ENCODE measurements at regions not wholly inside any gene's neighbourhood (a gene's known extent, or its start where the extent isn't known, plus 50 kb on each side); places are given as distances from the start of the nearest gene placed in this dataset.

DNA sequence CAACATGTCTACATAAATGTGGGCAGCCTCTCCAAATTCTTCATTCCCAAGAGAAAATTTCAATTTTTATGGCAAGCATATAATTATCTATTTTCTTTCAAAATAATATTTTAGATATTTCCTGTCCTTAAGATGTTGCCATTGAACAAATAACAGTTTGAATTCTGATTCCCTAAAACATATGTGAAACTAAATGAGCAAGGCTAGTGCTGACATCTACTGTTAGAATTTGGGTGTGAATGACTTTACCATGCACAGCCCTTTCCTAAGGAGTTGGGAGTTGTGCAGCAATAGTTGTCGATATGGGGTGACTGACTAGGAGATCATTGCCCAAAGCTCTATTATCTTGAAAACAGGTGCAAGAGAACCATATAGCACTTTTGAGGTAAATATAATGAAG, 108.2 kb upstream of the SLC38A4 start:
- H3K27ac ChIP-seq (ENCODE audit: extremely low read length, insufficient read depth, low read length): no peak overlapping the region
- no peaks in the 10 kb centered on the region for H3K79me2 ChIP-seq (ENCODE audit: insufficient read depth, low read length)
- no peak overlapping the region for H2AFZ ChIP-seq (ENCODE audit: low read length)
- H4K20me1 ChIP-seq (ENCODE audit: insufficient read depth, low read length): no peaks in the 10 kb centered on the region
- DNase-seq (ENCODE audit: low spot score) (peak; percentile 49), ATAC-seq (peak; percentile 87), FAIRE-seq (peak; percentile 37)
- H3K36me3 ChIP-seq (replicated peaks in 1 of 2; ENCODE audit: control insufficient read depth in 1 of 2, insufficient read depth in 2 of 2, low read length in 2 of 2): no peaks in the 10 kb centered on the region
- in situ Hi-C loops (cut with HindIII; ENCODE audit: extremely low pct_ligation_motif_present, low pct_unique_long_range_greater_than_20kb) (loop anchor here (5.0 to 10.0 kb wide), 3 partner anchors 159 to 589 kb away; no protein-coding TSS in a partner anchor), intact Hi-C loops (cut with micrococcal nuclease; ENCODE audit: unreplicated experiment) (loop anchor here (1.0 to 10.0 kb wide), 3 partner anchors 257 to 591 kb away; no protein-coding TSS in a partner anchor)
- TF ChIP-seq, protein P1, sequence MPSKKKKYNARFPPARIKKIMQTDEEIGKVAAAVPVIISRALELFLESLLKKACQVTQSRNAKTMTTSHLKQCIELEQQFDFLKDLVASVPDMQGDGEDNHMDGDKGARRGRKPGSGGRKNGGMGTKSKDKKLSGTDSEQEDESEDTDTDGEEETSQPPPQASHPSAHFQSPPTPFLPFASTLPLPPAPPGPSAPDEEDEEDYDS (CRISPR knock-in tag; IDR thresholded peaks at IDR 0.05): 0 out of 2 replicates have a peak, but pooled peaks have one; percentile 24
- peak; percentile 24; the same call in 1 of the 2 replicates for TF ChIP-seq CEBPG (CRISPR knock-in tag; IDR thresholded peaks at IDR 0.05)
- TF ChIP-seq ZNF207 (IDR thresholded peaks at IDR 0.05; ENCODE audit: borderline replicate concordance): no peak
- TF ChIP-seq, protein P2, sequence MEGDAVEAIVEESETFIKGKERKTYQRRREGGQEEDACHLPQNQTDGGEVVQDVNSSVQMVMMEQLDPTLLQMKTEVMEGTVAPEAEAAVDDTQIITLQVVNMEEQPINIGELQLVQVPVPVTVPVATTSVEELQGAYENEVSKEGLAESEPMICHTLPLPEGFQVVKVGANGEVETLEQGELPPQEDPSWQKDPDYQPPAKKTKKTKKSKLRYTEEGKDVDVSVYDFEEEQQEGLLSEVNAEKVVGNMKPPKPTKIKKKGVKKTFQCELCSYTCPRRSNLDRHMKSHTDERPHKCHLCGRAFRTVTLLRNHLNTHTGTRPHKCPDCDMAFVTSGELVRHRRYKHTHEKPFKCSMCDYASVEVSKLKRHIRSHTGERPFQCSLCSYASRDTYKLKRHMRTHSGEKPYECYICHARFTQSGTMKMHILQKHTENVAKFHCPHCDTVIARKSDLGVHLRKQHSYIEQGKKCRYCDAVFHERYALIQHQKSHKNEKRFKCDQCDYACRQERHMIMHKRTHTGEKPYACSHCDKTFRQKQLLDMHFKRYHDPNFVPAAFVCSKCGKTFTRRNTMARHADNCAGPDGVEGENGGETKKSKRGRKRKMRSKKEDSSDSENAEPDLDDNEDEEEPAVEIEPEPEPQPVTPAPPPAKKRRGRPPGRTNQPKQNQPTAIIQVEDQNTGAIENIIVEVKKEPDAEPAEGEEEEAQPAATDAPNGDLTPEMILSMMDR (CRISPR knock-in tag; IDR thresholded peaks at IDR 0.05): peak; percentile 83
- TF ChIP-seq MIXL1 (CRISPR knock-in tag; IDR thresholded peaks at IDR 0.05): 0 out of 2 replicates have a peak, but pooled peaks have one; percentile 43
- peak; percentile 89 for TF ChIP-seq STAG1 (CRISPR knock-in tag; IDR thresholded peaks at IDR 0.05)
- TF ChIP-seq KLF6 (CRISPR knock-in tag; IDR thresholded peaks at IDR 0.05): no peak
- peak; percentile 29; the same call in 1 of the 2 replicates for TF ChIP-seq SAP130 (CRISPR knock-in tag; IDR thresholded peaks at IDR 0.05; ENCODE audit: low read depth)
- TF ChIP-seq SMC3 (IDR thresholded peaks at IDR 0.05; ENCODE audit: low read length): peak; percentile 58
- TF ChIP-seq ZNF34 (CRISPR knock-in tag; IDR thresholded peaks at IDR 0.05; ENCODE audit: borderline replicate concordance): no peak
- TF ChIP-seq GATAD2A (CRISPR knock-in tag; IDR thresholded peaks at IDR 0.05): 0 out of 2 replicates have a peak, but pooled peaks have one; percentile 31
- TF ChIP-seq, protein P3, sequence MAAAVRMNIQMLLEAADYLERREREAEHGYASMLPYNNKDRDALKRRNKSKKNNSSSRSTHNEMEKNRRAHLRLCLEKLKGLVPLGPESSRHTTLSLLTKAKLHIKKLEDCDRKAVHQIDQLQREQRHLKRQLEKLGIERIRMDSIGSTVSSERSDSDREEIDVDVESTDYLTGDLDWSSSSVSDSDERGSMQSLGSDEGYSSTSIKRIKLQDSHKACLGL (CRISPR knock-in tag; IDR thresholded peaks at IDR 0.05): no peak
- peak; percentile 37 for TF ChIP-seq TEAD3 (CRISPR knock-in tag; optimal IDR thresholded peaks at IDR 0.05; ENCODE audit: borderline replicate concordance)
- TF ChIP-seq ZNF891 (CRISPR knock-in tag; IDR thresholded peaks at IDR 0.05): no peak
- 0 out of 2 replicates have a peak, but pooled peaks have one; percentile 7 for TF ChIP-seq GATAD1 (CRISPR knock-in tag; IDR thresholded peaks at IDR 0.05)
- TF ChIP-seq SMAD3 (CRISPR knock-in tag; IDR thresholded peaks at IDR 0.05): no peak
- TF ChIP-seq ERF (CRISPR knock-in tag; IDR thresholded peaks at IDR 0.05): no peak
- no peak for TF ChIP-seq SRSF9 (IDR thresholded peaks at IDR 0.05; ENCODE audit: borderline replicate concordance, insufficient read depth, low read depth, low read length, poor library complexity, severe bottlenecking)
- TF ChIP-seq RAD21 (CRISPR knock-in tag; IDR thresholded peaks at IDR 0.05): peak; percentile 33; the same call in 1 of the 2 replicates
- TF ChIP-seq, protein P4, sequence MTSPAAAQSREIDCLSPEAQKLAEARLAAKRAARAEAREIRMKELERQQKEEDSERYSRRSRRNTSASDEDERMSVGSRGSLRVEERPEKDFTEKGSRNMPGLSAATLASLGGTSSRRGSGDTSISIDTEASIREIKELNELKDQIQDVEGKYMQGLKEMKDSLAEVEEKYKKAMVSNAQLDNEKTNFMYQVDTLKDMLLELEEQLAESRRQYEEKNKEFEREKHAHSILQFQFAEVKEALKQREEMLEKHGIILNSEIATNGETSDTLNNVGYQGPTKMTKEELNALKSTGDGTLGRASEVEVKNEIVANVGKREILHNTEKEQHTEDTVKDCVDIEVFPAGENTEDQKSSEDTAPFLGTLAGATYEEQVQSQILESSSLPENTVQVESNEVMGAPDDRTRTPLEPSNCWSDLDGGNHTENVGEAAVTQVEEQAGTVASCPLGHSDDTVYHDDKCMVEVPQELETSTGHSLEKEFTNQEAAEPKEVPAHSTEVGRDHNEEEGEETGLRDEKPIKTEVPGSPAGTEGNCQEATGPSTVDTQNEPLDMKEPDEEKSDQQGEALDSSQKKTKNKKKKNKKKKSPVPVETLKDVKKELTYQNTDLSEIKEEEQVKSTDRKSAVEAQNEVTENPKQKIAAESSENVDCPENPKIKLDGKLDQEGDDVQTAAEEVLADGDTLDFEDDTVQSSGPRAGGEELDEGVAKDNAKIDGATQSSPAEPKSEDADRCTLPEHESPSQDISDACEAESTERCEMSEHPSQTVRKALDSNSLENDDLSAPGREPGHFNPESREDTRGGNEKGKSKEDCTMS (CRISPR knock-in tag; conservative IDR thresholded peaks at IDR 0.05): no peak
- no TSS peak for BruUV-seq (replicated peaks)
- ChIA-PET POLR2A (no interaction called here), CTCF (ENCODE audit: low intra/inter-chr PET ratio, low total read pairs) (interaction anchor here (1.4 kb wide), 1 partner anchor 592 kb away, joined by 5 read pairs; no protein-coding TSS in a partner anchor)
- H3K9me3 ChIP-seq (ENCODE audit: low read length): no peaks in the 10 kb centered on the region
- 0% methylated on average over 1 of the region's 1 CpG for WGBS (ENCODE audit: low lambda C conversion rate)
- H3K27me3 ChIP-seq (ENCODE audit: control insufficient read depth in 1 of 2, insufficient read depth in 2 of 2, low read length in 2 of 2): no peaks in the 10 kb centered on the region
- peak overlapping the region; percentile 59 for H3K4me2 ChIP-seq (ENCODE audit: low read depth, low read length)
- peak overlapping the region in 2 of 3 experiments; percentile 14 to 31; a peak in 4 of 6 replicates for H3K4me3 ChIP-seq (replicated peaks in 1 of 3; ENCODE audit: insufficient read depth in 1 of 3, low read depth in 2 of 3, low read length in 3 of 3)
- H3K9ac ChIP-seq (ENCODE audit: insufficient read depth, low read depth, low read length): peak overlapping the region; percentile 23; the same call in 1 of the 2 replicates
- peaks cover 42% of the 10 kb centered on the region for H3K4me1 ChIP-seq (ENCODE audit: insufficient read depth, low read length)

Data from HepG2 (cell line).